Stimulated activated CD4-positive, alpha-beta T cell treated with anti-CD3 and anti-CD28 coated beads, Interleukin-4, amount 100 ng/mL, for 1 hour (primary cell): ENCODE measurements at regions not wholly inside any gene's neighbourhood (a gene's known extent, or its start where the extent isn't known, plus 50 kb on each side); places are given as distances from the start of the nearest gene placed in this dataset.

ENCODE experiments used
- DNase-seq: peaks from one replicate; pipeline ENCODE4 v3.0.0-alpha.2; 2020

DNA sequence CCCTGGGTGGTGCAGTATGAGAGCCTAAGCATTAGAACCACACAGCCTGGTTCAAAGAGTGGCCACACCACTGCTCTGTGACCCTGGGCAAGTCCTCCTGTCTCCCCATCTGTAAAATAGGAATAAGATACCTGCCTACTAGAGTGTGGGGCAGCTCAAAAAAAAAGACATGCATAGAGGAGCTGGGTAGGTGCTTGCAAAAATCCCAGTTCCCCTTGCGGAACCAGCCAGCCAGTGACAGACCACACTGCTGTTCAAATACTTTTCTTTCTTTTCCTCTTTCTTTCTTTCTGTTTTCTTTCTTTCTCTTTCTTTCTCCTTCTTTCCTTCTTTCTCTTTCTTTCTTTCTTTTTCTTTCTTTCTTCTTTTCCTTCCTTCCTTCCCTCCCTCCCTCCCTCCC is 63.0 kb upstream of the TRIM2 start:
- DNase-seq = no peak

DNA sequence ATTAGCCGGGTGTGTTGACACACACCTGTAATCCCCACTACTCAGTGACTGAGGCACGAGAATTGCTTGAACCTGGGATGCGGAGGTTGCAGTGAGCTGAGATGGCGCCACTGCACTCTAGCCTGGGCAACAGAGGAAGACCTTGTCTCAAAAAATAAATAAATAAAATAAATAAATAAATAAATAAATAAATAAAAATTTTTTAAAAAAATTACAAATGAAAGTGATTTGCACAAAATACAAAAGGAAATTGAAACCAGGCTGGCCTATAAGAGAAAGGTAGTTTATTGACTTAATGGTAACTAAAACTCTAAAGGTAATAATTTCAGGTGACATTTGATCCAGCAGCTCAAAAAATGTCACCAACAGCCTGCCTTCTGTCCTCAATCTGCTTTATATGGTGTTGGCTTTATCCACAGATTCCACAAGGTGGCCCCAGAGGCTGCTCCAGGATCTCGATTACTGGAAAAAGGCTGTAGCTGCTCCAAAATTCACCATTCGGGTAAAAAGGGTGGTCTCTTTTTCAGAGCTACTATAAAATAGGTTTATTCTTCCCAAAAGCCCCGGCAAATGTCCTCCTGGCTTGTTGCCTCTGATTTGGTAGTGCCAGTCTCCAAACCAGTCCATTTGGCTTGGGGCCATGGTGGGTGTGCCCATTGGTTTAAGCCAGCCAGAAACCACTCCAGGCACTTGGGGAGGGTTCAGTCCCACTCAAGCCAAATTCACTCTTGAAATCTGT is 61.4 kb upstream of the TRIM2 start:
- DNase-seq = peak; percentile 36

DNA sequence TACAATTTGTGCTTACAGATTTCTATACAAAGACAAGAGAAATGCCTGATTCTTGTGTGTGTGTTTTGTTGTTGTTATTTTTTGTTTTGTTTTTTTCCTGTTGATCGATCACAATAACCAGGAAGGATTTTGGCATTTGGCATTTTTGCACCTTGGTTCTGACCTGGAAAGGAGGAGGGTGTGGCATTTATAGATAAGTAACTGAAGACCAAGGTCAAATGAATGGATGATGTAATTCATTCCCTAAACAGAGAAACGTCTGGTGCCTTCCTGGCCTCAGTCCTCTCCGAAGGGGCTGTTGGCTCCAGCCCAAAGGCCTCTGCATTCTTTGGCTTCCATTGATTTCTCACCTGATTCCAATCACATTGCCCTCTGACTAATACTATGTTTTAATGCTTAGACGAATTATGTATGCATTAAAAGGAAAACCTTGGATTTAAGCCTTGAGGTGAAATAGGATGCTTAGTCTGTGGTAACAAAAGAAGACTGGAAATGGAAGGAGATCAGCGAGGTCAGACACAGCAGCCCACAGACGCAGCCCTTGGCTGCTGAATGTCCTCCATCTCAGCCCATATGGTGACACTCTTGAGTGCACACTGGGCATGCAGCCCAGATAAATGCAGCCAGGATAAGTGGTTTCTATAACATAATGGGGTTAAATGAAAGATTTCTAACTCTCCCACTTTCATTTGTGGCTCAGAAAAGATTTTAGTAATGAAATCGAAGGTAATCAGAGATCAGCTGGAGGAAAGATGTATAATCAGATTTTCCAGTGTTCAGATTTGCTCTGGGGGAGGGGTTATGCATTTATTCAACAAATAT is 60.5 kb upstream of the TRIM2 start:
- no peak for DNase-seq

DNA sequence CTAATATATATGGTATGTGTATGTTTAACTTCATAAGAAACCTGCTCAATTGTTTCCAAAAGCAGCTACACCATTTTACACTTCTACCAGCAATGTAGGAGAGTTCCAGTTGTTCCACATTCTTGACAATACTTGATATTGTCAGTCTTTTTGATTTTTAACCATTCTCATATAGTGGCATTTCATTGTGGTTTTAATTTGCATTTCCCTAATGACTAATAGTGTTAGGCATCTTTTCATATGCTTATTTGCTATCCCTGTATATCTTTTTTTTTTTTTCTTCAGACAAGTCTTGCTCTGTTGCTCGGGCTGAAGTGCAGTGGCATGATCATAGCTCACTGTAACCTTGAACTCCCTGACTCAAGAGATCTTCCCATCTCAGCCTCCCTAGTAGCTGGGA is 58.2 kb upstream of the TRIM2 start:
- DNase-seq = no peak

DNA sequence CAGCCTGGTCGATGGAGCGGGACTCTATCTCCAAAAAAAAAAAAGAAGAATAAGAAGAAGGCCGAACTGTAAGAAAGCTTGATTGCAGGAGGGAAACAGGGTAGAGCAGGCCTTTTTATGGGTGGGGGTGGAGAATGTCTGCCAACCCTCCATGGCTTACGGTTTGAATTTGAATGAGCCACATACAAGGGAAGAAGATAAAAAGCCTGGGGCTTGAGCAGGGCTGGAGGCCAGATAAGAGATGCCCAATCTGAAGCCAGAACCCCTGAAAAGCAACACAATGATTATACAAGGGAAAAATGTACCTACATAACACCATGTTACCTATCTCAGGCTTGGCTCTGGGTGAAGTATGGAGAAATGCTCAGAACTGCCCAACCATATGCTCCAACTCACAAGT is 57.3 kb upstream of the TRIM2 start:
- no peak for DNase-seq

DNA sequence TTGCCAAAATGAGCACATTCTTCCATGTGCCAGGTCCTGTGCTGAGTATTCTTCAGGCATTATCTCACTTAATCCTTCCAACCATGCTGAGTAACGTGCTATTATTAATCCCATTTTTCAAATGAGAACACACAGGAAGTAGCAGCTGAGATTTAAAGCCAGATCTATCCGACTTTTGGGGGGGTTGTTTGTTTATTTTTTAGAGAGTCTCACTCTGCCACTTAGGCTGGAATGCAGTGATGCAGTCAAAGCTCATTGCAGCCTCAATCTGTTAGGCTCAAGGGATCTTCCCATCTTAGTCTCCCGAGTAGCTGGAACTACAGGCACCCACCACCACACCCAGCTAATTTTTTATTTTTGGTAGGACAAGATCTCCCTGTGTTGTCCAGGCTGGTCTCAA is 55.5 kb upstream of the TRIM2 start:
- no peak for DNase-seq

DNA sequence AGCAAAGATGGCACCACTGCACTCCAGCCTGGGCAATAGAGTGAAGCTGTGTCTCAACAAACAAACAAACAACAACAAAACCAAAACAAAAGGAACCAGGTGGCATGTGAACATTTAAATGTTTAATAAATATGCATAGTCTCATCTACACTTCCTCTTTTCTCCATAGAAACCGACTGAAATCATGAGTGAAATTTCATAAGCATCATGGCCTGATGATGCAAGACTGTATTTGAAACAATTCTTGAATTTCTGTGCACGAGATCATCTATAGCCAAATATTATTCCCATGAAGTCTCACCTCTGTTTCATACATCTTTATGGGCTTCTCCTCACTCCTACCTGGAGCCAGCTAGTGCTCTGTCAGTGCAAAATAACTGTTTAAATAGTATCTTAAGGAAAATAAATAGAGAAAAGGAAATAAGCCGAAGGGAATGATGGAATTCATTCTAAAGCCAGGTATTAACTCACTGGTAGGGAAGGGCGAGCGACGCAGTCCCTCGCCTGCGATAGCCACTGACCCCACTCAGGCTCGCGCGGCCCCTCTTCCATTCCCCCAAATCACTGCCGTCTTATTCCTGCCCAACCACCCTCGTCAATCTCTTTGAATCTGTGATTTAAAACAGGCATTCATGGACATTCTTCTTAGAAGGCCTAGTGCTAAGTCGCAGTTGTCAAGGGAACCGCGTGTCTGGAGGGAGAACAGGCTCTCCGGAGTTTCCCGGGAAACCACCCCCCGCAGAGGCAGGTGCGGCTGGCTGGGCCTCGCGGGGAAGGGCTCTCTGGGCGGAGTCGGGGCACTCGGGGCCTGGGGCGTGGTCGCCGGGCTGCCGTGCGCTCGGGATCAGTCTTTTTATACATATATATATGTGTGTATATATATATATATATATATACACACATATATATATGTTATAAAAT is 52.4 kb upstream of the TRIM2 start:
- peak; percentile 52 for DNase-seq

DNA sequence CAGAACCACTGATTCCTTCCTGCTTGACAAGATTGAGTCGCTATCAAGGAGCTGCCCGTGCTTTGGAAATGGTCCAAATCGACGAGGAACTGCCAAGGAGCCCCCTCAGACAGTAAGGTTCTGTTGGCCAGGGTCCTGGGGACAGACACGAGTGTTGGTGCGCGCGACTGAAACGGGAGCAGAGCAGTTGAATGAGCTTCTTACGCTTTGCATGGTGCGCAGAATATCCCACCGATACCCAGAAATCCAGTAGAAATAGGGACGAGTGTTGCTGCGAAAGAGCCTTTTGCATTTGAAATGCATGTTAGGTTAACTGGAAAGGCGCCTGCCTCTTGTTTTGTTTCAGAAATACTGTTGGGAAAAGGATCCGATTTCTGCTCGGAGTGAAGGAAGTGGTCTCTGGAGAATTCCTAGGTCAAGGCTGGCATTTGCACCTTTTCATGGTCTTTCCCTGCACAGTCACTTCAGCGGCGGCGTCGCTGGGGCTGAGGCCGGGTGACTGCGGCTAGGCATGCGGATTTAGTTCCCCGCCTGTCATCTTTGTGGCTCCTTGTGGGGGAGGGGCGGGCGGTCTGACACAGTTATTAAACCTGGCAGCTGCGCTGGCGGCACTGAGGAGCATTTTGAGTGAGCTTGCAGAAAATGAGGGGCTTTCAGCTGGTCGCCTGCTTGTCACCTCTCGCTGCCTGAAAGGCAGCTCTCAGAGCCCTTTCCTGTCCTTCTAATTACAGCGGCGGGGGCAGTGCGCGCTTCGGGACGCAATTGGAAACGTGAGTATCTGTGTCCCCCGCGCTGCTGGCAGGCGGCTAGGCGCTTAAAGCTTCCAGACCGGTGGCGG is 51.5 kb upstream of the TRIM2 start:
- DNase-seq = peak; percentile 77

DNA sequence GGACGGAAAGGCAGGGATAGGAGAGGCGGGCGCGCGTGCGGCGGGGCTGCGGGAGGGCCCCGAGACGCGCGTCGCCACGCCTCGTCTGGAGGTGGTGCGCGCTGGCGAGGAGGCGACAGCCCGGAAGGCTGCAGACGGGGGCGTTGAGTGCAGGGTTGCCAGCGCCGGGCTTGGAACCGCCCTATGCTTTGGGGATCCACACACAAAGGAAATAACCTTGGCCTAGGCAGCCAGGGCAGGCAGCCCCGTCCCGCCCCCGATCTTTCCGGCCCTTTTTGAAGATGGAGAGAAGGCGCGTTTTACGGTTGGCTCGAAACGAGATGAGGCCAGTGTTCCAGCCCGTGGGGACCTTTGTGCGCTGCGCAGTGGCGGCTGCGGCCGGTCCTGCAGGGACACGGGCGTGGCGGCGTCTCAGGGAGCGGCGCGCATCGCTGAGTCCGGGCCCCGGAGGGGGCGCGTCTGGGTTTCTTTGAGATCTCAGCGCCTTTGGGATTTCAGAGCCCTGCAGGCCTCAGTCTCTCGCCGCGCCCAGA is 50.8 kb upstream of the TRIM2 start:
- DNase-seq = peak; percentile 73

DNA sequence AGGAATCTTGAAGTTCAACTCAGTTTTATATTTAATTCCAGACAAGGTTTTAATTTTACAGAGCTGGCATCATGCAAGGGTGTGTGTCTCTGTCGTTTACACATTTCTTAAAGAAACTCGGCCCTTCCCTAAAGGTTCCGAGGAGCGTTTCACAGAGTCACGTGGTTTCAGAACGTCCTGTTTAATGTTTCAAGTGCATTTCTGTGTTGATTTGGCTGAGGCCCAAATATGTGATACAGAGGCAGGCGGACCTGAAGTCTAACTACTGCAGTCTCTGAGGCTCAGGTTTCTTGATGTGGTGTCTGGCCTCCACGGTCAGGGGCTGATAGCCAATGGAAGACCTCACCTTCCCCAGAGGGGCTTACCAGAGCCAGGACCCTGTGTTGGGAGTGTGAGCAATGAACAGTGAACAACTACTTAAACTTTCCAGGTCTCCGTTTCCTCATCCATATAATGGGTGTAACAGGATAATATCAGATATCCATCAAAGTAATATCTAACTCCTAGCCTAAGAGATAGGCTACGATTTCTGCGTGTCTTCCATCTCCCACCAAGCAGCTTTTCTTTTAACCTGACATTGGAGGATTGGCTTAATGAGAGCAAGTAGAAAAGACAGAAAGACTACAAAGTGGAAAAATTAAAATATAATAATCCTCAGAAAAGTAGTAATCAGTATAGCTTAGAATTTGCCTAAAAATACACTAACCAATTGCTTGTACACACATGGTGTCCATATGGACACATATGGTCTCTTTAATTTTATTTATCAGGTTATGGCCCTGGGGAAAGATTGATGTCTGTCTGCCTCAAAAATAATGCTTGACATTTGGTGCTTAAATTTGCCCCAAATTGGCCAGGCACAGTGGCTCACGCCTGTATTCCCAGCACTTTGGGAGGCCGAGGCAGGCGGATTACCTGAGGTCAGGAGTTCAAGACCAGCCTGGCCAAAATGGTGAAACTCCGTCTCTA is 50.0 kb upstream of the TRIM2 start:
- DNase-seq = no peak
